ENCODE measurements at regions not wholly inside any gene's neighbourhood (a gene's known extent, or its start where the extent isn't known, plus 50 kb on each side); places are given as distances from the start of the nearest gene placed in this dataset.

GRCh38 chr2:82476094-82476493, 1983.0 kb downstream of the SUCLG1 start:
- Mint-ChIP-seq H3K4me3 (no peak overlapping the region), H3K27me3 (no peaks in the 10 kb centered on the region), H3K27ac (no peak overlapping the region), H3K36me3 (no peaks in the 10 kb centered on the region), H3K9me3 (peaks cover 8 to 19% (median 13%) of the 10 kb centered on the region in 3 donors), H3K4me1 (no peaks in the 10 kb centered on the region)
- no peak overlapping the region for H3K4me3 ChIP-seq (ENCODE audit: control insufficient read depth in 1 of 2, extremely low read depth in 1 of 2, low read length in 1 of 2)
- H3K4me1 ChIP-seq (ENCODE audit: control insufficient read depth in 1 of 2, extremely low read depth in 1 of 2, insufficient read depth in 2 of 2, low read length in 2 of 2) = no peaks in the 10 kb centered on the region
- peaks cover 3% of the 10 kb centered on the region for H3K9me3 ChIP-seq
- H3K36me3 ChIP-seq (ENCODE audit: control insufficient read depth in 2 of 2, extremely low read depth in 1 of 2, insufficient read depth in 1 of 2, low read length in 1 of 2) = no peaks in the 10 kb centered on the region
- H3K27ac ChIP-seq (ENCODE audit: low read length) = no peak overlapping the region
- no peaks in the 10 kb centered on the region for H3K27me3 ChIP-seq (replicated peaks in 1 of 2; ENCODE audit: control insufficient read depth in 2 of 2, extremely low read depth in 1 of 2, insufficient read depth in 2 of 2, low read length in 1 of 2)
- WGBS (ENCODE audit: insufficient coverage) = no CpG with 5 or more reads among the region's 1 CpG
- DNase-seq (no peak), ATAC-seq (replicated peaks in 1 of 4) (no peak)
- POLR2A ChIA-PET = no interaction called here
- CTCF ChIA-PET = no interaction called here

DNA sequence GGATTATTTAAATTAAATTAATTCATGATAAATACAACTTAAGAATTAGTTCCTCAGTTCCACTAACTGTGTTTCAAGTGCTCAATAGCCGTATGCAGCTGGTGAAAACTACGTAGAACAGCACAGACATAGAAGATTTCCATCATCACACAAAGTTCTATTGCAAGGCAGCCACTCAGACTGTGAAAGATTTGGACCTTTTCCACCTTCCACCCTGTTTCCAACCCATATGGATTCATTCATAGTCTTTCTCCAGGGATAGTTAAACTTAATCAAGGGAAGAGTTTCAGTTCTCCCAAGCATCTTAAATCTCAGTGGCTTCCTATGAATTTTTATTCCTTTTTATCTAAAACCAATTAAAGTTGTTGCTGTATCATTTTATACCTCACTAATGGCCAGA, 2030.8 kb downstream of the SUCLG1 start:
- POLR2A ChIA-PET = interaction anchor here in 1 of 2 donors (0.6 kb wide), 1 partner anchor 323 kb away, joined by 10 read pairs; no protein-coding TSS in a partner anchor
- DNase-seq (no peak), ATAC-seq (replicated peaks in 1 of 4) (no peak)
- H3K4me1 Mint-ChIP-seq = no peaks in the 10 kb centered on the region
- no peak overlapping the region for H3K4me3 Mint-ChIP-seq
- Histone ChIP-seq H3K4me3 (ENCODE audit: control insufficient read depth in 1 of 2, extremely low read depth in 1 of 2, low read length in 1 of 2) (no peak overlapping the region), H3K9me3 (no peaks in the 10 kb centered on the region), H3K4me1 (ENCODE audit: control insufficient read depth in 1 of 2, extremely low read depth in 1 of 2, insufficient read depth in 2 of 2, low read length in 2 of 2) (no peaks in the 10 kb centered on the region), H3K27me3 (replicated peaks in 1 of 2; ENCODE audit: control insufficient read depth in 2 of 2, extremely low read depth in 1 of 2, insufficient read depth in 2 of 2, low read length in 1 of 2) (no peaks in the 10 kb centered on the region), H3K36me3 (ENCODE audit: control insufficient read depth in 2 of 2, extremely low read depth in 1 of 2, insufficient read depth in 1 of 2, low read length in 1 of 2) (no peaks in the 10 kb centered on the region), H3K27ac (ENCODE audit: low read length) (no peak overlapping the region)
- H3K36me3 Mint-ChIP-seq = no peaks in the 10 kb centered on the region
- WGBS (ENCODE audit: insufficient coverage) = 100% methylated on average over 1 of the region's 2 CpGs
- H3K27me3 Mint-ChIP-seq = no peaks in the 10 kb centered on the region
- peaks cover 4 to 14% (median 12%) of the 10 kb centered on the region in 3 donors for H3K9me3 Mint-ChIP-seq
- CTCF ChIA-PET = no interaction called here
- no peak overlapping the region for H3K27ac Mint-ChIP-seq

GRCh38 chr2:82412021-82412420, 2047.1 kb downstream of the SUCLG1 start:
- ChIA-PET CTCF (no interaction called here), POLR2A (no interaction called here)
- H3K36me3 ChIP-seq (ENCODE audit: control insufficient read depth in 2 of 2, extremely low read depth in 1 of 2, insufficient read depth in 1 of 2, low read length in 1 of 2) = no peaks in the 10 kb centered on the region
- no CpG with 5 or more reads among the region's 3 CpGs for WGBS (ENCODE audit: insufficient coverage)
- H3K4me3 ChIP-seq (ENCODE audit: control insufficient read depth in 1 of 2, extremely low read depth in 1 of 2, low read length in 1 of 2) = no peak overlapping the region
- Mint-ChIP-seq H3K27ac (no peak overlapping the region), H3K9me3 (peaks cover 0 to 19% (median 19%) of the 10 kb centered on the region in 3 donors), H3K4me1 (no peaks in the 10 kb centered on the region), H3K4me3 (no peak overlapping the region), H3K27me3 (no peaks in the 10 kb centered on the region), H3K36me3 (no peaks in the 10 kb centered on the region)
- no peaks in the 10 kb centered on the region for H3K4me1 ChIP-seq (ENCODE audit: control insufficient read depth in 1 of 2, extremely low read depth in 1 of 2, insufficient read depth in 2 of 2, low read length in 2 of 2)
- DNase-seq (no peak), ATAC-seq (replicated peaks in 1 of 4) (no peak)
- peaks cover 2% of the 10 kb centered on the region for H3K9me3 ChIP-seq
- no peaks in the 10 kb centered on the region for H3K27me3 ChIP-seq (replicated peaks in 1 of 2; ENCODE audit: control insufficient read depth in 2 of 2, extremely low read depth in 1 of 2, insufficient read depth in 2 of 2, low read length in 1 of 2)
- H3K27ac ChIP-seq (ENCODE audit: low read length) = no peak overlapping the region

- WGBS (ENCODE audit: insufficient coverage) = 60% methylated on average over 1 of the region's 3 CpGs
- H3K4me1 Mint-ChIP-seq = no peaks in the 10 kb centered on the region
- DNase-seq (no peak), ATAC-seq (replicated peaks in 1 of 4) (no peak)
- no peak overlapping the region for H3K4me3 ChIP-seq (ENCODE audit: control insufficient read depth in 1 of 2, extremely low read depth in 1 of 2, low read length in 1 of 2)
- no peaks in the 10 kb centered on the region for H3K36me3 Mint-ChIP-seq
- H3K4me1 ChIP-seq (ENCODE audit: control insufficient read depth in 1 of 2, extremely low read depth in 1 of 2, insufficient read depth in 2 of 2, low read length in 2 of 2) = no peaks in the 10 kb centered on the region
- peaks cover 2% of the 10 kb centered on the region for H3K9me3 ChIP-seq
- no peak overlapping the region for H3K27ac Mint-ChIP-seq
- H3K27ac ChIP-seq (ENCODE audit: low read length) = no peak overlapping the region
- H3K27me3 ChIP-seq (replicated peaks in 1 of 2; ENCODE audit: control insufficient read depth in 2 of 2, extremely low read depth in 1 of 2, insufficient read depth in 2 of 2, low read length in 1 of 2) = no peaks in the 10 kb centered on the region
- peaks cover 0 to 16% (median 16%) of the 10 kb centered on the region in 3 donors for H3K9me3 Mint-ChIP-seq
- H3K36me3 ChIP-seq (ENCODE audit: control insufficient read depth in 2 of 2, extremely low read depth in 1 of 2, insufficient read depth in 1 of 2, low read length in 1 of 2) = no peaks in the 10 kb centered on the region
- ChIA-PET POLR2A (no interaction called here), CTCF (no interaction called here)
- no peaks in the 10 kb centered on the region for H3K27me3 Mint-ChIP-seq
- H3K4me3 Mint-ChIP-seq = no peak overlapping the region
Measured at GRCh38 chr2:82411071-82411470, 2048.0 kb downstream of the SUCLG1 start.

- no peaks in the 10 kb centered on the region for H3K36me3 ChIP-seq (ENCODE audit: control insufficient read depth in 2 of 2, extremely low read depth in 1 of 2, insufficient read depth in 1 of 2, low read length in 1 of 2)
- ChIA-PET POLR2A (no interaction called here), CTCF (no interaction called here)
- H3K4me1 Mint-ChIP-seq = no peaks in the 10 kb centered on the region
- peaks cover 3 to 24% (median 13%) of the 10 kb centered on the region in 3 donors for H3K9me3 Mint-ChIP-seq
- 71% methylated on average over 5 of the region's 10 CpGs for WGBS (ENCODE audit: insufficient coverage)
- no peaks in the 10 kb centered on the region for H3K9me3 ChIP-seq
- DNase-seq = no peak
- no peak overlapping the region for H3K4me3 Mint-ChIP-seq
- H3K4me1 ChIP-seq (ENCODE audit: control insufficient read depth in 1 of 2, extremely low read depth in 1 of 2, insufficient read depth in 2 of 2, low read length in 2 of 2) = no peaks in the 10 kb centered on the region
- no peak overlapping the region for H3K4me3 ChIP-seq (ENCODE audit: control insufficient read depth in 1 of 2, extremely low read depth in 1 of 2, low read length in 1 of 2)
- H3K36me3 Mint-ChIP-seq = no peaks in the 10 kb centered on the region
- no peak for ATAC-seq (replicated peaks in 1 of 4)
- H3K27ac Mint-ChIP-seq = no peak overlapping the region
- H3K27ac ChIP-seq (ENCODE audit: low read length) = no peak overlapping the region
- no peaks in the 10 kb centered on the region for H3K27me3 ChIP-seq (replicated peaks in 1 of 2; ENCODE audit: control insufficient read depth in 2 of 2, extremely low read depth in 1 of 2, insufficient read depth in 2 of 2, low read length in 1 of 2)
- H3K27me3 Mint-ChIP-seq = no peaks in the 10 kb centered on the region
Measured at GRCh38 chr2:82395531-82395930, 2063.5 kb downstream of the SUCLG1 start.

- H3K4me3 ChIP-seq (ENCODE audit: control insufficient read depth in 1 of 2, extremely low read depth in 1 of 2, low read length in 1 of 2) = no peak overlapping the region
- no peaks in the 10 kb centered on the region for H3K4me1 Mint-ChIP-seq
- H3K36me3 Mint-ChIP-seq = no peaks in the 10 kb centered on the region
- no peaks in the 10 kb centered on the region for H3K9me3 ChIP-seq
- H3K4me1 ChIP-seq (ENCODE audit: control insufficient read depth in 1 of 2, extremely low read depth in 1 of 2, insufficient read depth in 2 of 2, low read length in 2 of 2) = no peaks in the 10 kb centered on the region
- POLR2A ChIA-PET = no interaction called here
- no peak for ATAC-seq (replicated peaks in 1 of 4)
- H3K27ac ChIP-seq (ENCODE audit: low read length) = no peak overlapping the region
- CTCF ChIA-PET = no interaction called here
- H3K27me3 Mint-ChIP-seq = no peaks in the 10 kb centered on the region
- H3K4me3 Mint-ChIP-seq = no peak overlapping the region
- peaks cover 8 to 21% (median 15%) of the 10 kb centered on the region in 3 donors for H3K9me3 Mint-ChIP-seq
- H3K27me3 ChIP-seq (replicated peaks in 1 of 2; ENCODE audit: control insufficient read depth in 2 of 2, extremely low read depth in 1 of 2, insufficient read depth in 2 of 2, low read length in 1 of 2) = no peaks in the 10 kb centered on the region
- no CpG with 5 or more reads among the region's 9 CpGs for WGBS (ENCODE audit: insufficient coverage)
- H3K36me3 ChIP-seq (ENCODE audit: control insufficient read depth in 2 of 2, extremely low read depth in 1 of 2, insufficient read depth in 1 of 2, low read length in 1 of 2) = no peaks in the 10 kb centered on the region
- no peak for DNase-seq
- H3K27ac Mint-ChIP-seq = no peak overlapping the region
Measured at GRCh38 chr2:82391386-82391785, 2067.7 kb downstream of the SUCLG1 start.

- no peaks in the 10 kb centered on the region for H3K4me1 Mint-ChIP-seq
- ChIA-PET CTCF (no interaction called here), POLR2A (no interaction called here)
- Histone ChIP-seq H3K4me1 (ENCODE audit: control insufficient read depth in 1 of 2, extremely low read depth in 1 of 2, insufficient read depth in 2 of 2, low read length in 2 of 2) (no peaks in the 10 kb centered on the region), H3K4me3 (ENCODE audit: control insufficient read depth in 1 of 2, extremely low read depth in 1 of 2, low read length in 1 of 2) (no peak overlapping the region), H3K27ac (ENCODE audit: low read length) (no peak overlapping the region), H3K36me3 (ENCODE audit: control insufficient read depth in 2 of 2, extremely low read depth in 1 of 2, insufficient read depth in 1 of 2, low read length in 1 of 2) (no peaks in the 10 kb centered on the region), H3K9me3 (no peaks in the 10 kb centered on the region), H3K27me3 (replicated peaks in 1 of 2; ENCODE audit: control insufficient read depth in 2 of 2, extremely low read depth in 1 of 2, insufficient read depth in 2 of 2, low read length in 1 of 2) (no peaks in the 10 kb centered on the region)
- DNase-seq = no peak
- H3K9me3 Mint-ChIP-seq = peaks cover 15 to 31% (median 15%) of the 10 kb centered on the region in 3 donors
- no peak overlapping the region for H3K4me3 Mint-ChIP-seq
- no peak overlapping the region for H3K27ac Mint-ChIP-seq
- H3K36me3 Mint-ChIP-seq = no peaks in the 10 kb centered on the region
- H3K27me3 Mint-ChIP-seq = no peaks in the 10 kb centered on the region
- ATAC-seq (replicated peaks in 1 of 4) = no peak
Measured at GRCh38 chr2:82355622-82356021, 2051.1 kb upstream of the LRRTM1 start.
